Thyroid gland (tissue), 4 donors: ENCODE measurements at regions not wholly inside any gene's neighbourhood (a gene's known extent, or its start where the extent isn't known, plus 50 kb on each side); places are given as distances from the start of the nearest gene placed in this dataset.
"Not testable (repeated sequence)": the region's sequence is repeated elsewhere in the genome, so short reads cannot be mapped to it uniquely, and the experiment has no call there.

ENCODE experiments used
- DNase-seq, 2 donors: peaks; one replicate each; pipeline ENCODE4 v3.0.0-alpha.2; 2019
- H3K27ac ChIP-seq, 3 donors: fragments of 200-600 bp; sonication (generic); 1 replicate in 2 of 3; 2 replicates in 1 of 3; pipeline ENCODE4 v1.5.1; 2016 to 2019; ENCODE audit warnings: mild to moderate bottlenecking in 1 of 3, moderate library complexity in 1 of 3
- H3K27me3 ChIP-seq: fragments of 200-600 bp; sonication (generic); one replicate; pipeline ENCODE4 v1.5.1; 2019
- H3K36me3 ChIP-seq, 2 donors: fragments of 200-600 bp; sonication (generic); one replicate each; pipeline ENCODE4 v1.5.1; 2016 to 2019
- H3K4me1 ChIP-seq, 2 donors: fragments of 200-600 bp; sonication (generic); one replicate each; pipeline ENCODE4 v1.5.1; 2017 to 2019
- H3K4me3 ChIP-seq, 3 donors: fragments of 200-600 bp; sonication (generic); replicated peaks in 1 of 3; 1 replicate in 2 of 3; 2 replicates in 1 of 3; pipeline ENCODE4 v1.5.1; 2016; ENCODE audit warnings: mild to moderate bottlenecking in 1 of 3
- H3K9me3 ChIP-seq: fragments of 200-600 bp; sonication (generic); one replicate; pipeline ENCODE4 v1.5.1; 2017
- CTCF ChIP-seq, 6 experiments: fragments of 200-600 bp in 3 of 6; fragments of 450-650 bp in 3 of 6; sonication (generic) in 3 of 6; IDR thresholded peaks; one replicate each; pipeline ENCODE4 v1.5.1; 2016 to 2019; ENCODE audit warnings: antibody characterized with exemption in 6 of 6, mild to moderate bottlenecking in 2 of 6, inconsistent platforms in 1 of 6, moderate library complexity in 1 of 6
- POLR2A ChIP-seq, 2 donors: fragments of 450-650 bp; IDR thresholded peaks; one replicate each; pipeline ENCODE4 v1.6.1; 2017; ENCODE audit warnings: antibody characterized with exemption in 2 of 2, mild to moderate bottlenecking in 2 of 2, moderate library complexity in 1 of 2
- WGBS, 2 donors: methylation state at CpG; one replicate each; pipeline ENCODE4 v1.1.5; 2017; 5-methylcytosine and 5-hydroxymethylcytosine counted together
- intact Hi-C: fragments of 100-400 bp; cut with DNase I; formaldehyde crosslinking; loops from one replicate; pipeline ENCODE4 v1.15.1; 2023

DNA sequence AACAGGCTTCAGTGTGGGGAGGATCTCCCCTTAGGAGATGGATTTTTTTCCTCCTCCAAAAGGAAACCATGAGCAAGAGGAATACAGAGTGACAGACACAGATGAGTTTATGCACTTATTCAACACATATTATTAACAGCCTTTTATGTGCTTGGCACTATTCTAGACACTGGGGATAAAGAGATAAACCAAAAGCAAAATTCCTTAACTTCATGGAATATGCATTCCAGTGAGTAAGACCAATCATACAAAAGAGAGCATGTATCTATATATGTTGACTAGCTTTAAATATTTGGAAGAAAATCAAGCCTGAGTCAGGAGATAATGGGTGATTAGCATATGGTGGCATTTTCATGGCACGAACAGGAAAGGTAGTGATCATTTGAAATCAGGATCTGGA lies 284.4 kb upstream of the RASGRP1 start:
- H3K4me1 ChIP-seq = no peaks in the 10 kb centered on the region
- H3K27ac ChIP-seq = no peak overlapping the region
- H3K4me3 ChIP-seq = no peak overlapping the region
- no peaks in the 10 kb centered on the region for H3K27me3 ChIP-seq
- 0 to 42% methylated on average over 1 of the region's 1 CpG for WGBS, 2 donors
- DNase-seq = no peak
- intact Hi-C loops = no loop called here
- TF ChIP-seq POLR2A (IDR thresholded peaks at IDR 0.05) (no peak), CTCF (IDR thresholded peaks at IDR 0.05) (no peak)
- no peaks in the 10 kb centered on the region for H3K36me3 ChIP-seq
- no peaks in the 10 kb centered on the region for H3K9me3 ChIP-seq

GRCh38 chr15:38852188-38852587 lies 287.6 kb upstream of the RASGRP1 start:
- H3K36me3 ChIP-seq, DNase-seq, H3K4me1 ChIP-seq, H3K4me3 ChIP-seq, H3K27me3 ChIP-seq, H3K27ac ChIP-seq, intact Hi-C loops, H3K9me3 ChIP-seq: not testable (repeated sequence)
- WGBS, 2 donors = 100% methylated on average over 1 of the region's 1 CpG

GRCh38 chr15:38853608-38854007 lies 289.0 kb upstream of the RASGRP1 start:
- 47 to 54% methylated on average over 1 of the region's 1 CpG for WGBS, 2 donors
- no peak overlapping the region for H3K27ac ChIP-seq
- no peaks in the 10 kb centered on the region for H3K36me3 ChIP-seq
- no peak for DNase-seq
- no peaks in the 10 kb centered on the region for H3K4me1 ChIP-seq
- H3K27me3 ChIP-seq = no peaks in the 10 kb centered on the region
- H3K4me3 ChIP-seq = no peak overlapping the region
- intact Hi-C loops = no loop called here
- H3K9me3 ChIP-seq = no peaks in the 10 kb centered on the region
- no peak for TF ChIP-seq CTCF (IDR thresholded peaks at IDR 0.05)
- TF ChIP-seq POLR2A (IDR thresholded peaks at IDR 0.05) = no peak

DNA sequence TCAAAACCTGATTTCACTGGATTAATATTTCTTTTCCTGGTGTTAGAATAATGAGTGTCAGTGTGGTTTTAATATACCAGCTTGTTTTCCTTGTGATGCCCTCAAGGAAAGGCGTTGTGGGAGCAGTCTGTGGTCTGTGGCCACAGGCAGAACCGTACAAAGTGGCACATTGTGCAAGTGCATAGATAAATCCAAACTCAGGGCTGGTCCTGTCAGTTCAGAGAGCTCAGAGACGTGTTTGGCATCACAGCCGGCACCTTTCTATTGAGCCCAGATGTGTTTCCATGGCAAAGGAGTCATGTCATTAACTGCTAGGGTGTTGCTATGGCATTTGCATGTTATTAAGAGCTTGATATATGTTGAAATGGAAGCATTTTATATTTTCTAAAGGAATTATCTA lies 289.9 kb upstream of the RASGRP1 start:
- DNase-seq = no peak
- H3K27ac ChIP-seq = no peak overlapping the region
- H3K4me1 ChIP-seq = no peaks in the 10 kb centered on the region
- WGBS, 2 donors = 65 to 71% methylated on average over 4 of the region's 4 CpGs
- H3K27me3 ChIP-seq = no peaks in the 10 kb centered on the region
- no peaks in the 10 kb centered on the region for H3K9me3 ChIP-seq
- H3K4me3 ChIP-seq = no peak overlapping the region
- H3K36me3 ChIP-seq = no peaks in the 10 kb centered on the region
- no peak for TF ChIP-seq POLR2A (IDR thresholded peaks at IDR 0.05)
- TF ChIP-seq CTCF (IDR thresholded peaks at IDR 0.05) = no peak
- intact Hi-C loops = no loop called here

GRCh38 chr15:38857814-38858213 lies 293.2 kb upstream of the RASGRP1 start:
- Histone ChIP-seq H3K27me3 (no peaks in the 10 kb centered on the region), H3K4me1 (no peaks in the 10 kb centered on the region), H3K36me3 (no peaks in the 10 kb centered on the region), H3K27ac (no peak overlapping the region), H3K9me3 (no peaks in the 10 kb centered on the region), H3K4me3 (no peak overlapping the region)
- DNase-seq = no peak
- intact Hi-C loops = no loop called here
- no peak for TF ChIP-seq CTCF (IDR thresholded peaks at IDR 0.05)
- TF ChIP-seq POLR2A (IDR thresholded peaks at IDR 0.05) = no peak
- 40 to 69% methylated on average over 1 of the region's 1 CpG for WGBS, 2 donors

DNA sequence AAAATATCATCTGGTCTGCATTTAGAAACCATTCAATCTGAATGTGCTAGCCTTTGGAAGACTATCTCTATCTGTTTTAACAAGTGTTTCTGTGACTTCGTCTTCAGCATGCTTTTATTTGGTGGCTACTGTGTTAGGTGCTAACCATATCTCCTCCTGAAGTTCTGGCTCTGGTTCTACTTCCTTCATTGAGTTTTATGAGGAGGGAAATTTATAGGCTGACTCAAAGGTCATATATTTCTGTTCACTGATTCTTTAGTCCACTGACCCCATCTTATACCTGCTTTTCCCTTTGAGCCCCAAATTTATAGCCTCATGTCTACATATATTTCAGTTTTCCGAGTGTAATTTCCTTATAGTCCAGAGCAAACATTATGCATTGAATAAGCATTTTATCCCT lies 295.0 kb upstream of the RASGRP1 start:
- Histone ChIP-seq H3K27me3 (no peaks in the 10 kb centered on the region), H3K4me3 (no peak overlapping the region), H3K36me3 (no peaks in the 10 kb centered on the region), H3K27ac (no peak overlapping the region), H3K4me1 (no peaks in the 10 kb centered on the region), H3K9me3 (no peaks in the 10 kb centered on the region)
- DNase-seq = no peak
- no peak for TF ChIP-seq POLR2A (IDR thresholded peaks at IDR 0.05)
- no peak for TF ChIP-seq CTCF (IDR thresholded peaks at IDR 0.05)
- WGBS, 2 donors = 83 to 94% methylated on average over 2 of the region's 2 CpGs
- intact Hi-C loops = no loop called here
